GM23338 (cell line): ENCODE measurements at regions not wholly inside any gene's neighbourhood (a gene's known extent, or its start where the extent isn't known, plus 50 kb on each side); places are given as distances from the start of the nearest gene placed in this dataset.

Source experiments
- CTCF ChIP-seq, 2 experiments: fragments of 200-600 bp in 1 of 2; sonication (generic) in 1 of 2; conservative IDR thresholded peaks; 2 replicates each; pipeline versions ENCODE4 v1.5.1 to v1.6.1; 2016 to 2017; ENCODE audit warnings: antibody characterized with exemption in 2 of 2, low read depth in 2 of 2, mild to moderate bottlenecking in 2 of 2, moderate library complexity in 1 of 2
- EZH2 ChIP-seq: fragments of 200-600 bp; sonication (generic); IDR thresholded peaks from one replicate; pipeline ENCODE4 v1.8.0; 2017; ENCODE audit warnings: antibody characterized with exemption, mild to moderate bottlenecking, low read depth; ENCODE audit not compliant: unreplicated experiment
- EZH2phosphoT487 ChIP-seq: fragments of 200-600 bp; sonication (generic); IDR thresholded peaks from one replicate; pipeline ENCODE4 v1.8.1; 2018; ENCODE audit warnings: antibody characterized with exemption; ENCODE audit not compliant: unreplicated experiment
- JUNB ChIP-seq: IDR thresholded peaks from one replicate; pipeline ENCODE4 v1.6.1; 2016; ENCODE audit warnings: antibody characterized with exemption; ENCODE audit not compliant: unreplicated experiment
- NANOG ChIP-seq: IDR thresholded peaks from 2 replicates; pipeline ENCODE4 v1.6.1; 2016; ENCODE audit warnings: antibody characterized with exemption, borderline replicate concordance
- POLR2AphosphoS5 ChIP-seq: IDR thresholded peaks from 2 replicates; pipeline ENCODE4 v1.6.1; 2016; ENCODE audit warnings: antibody characterized with exemption, low read depth
- REST ChIP-seq: IDR thresholded peaks from one replicate; pipeline ENCODE4 v1.6.1; 2018; ENCODE audit warnings: antibody characterized with exemption; ENCODE audit not compliant: unreplicated experiment

GRCh38 chr12:131357185-131357747, 353.6 kb upstream of the SFSWAP start:
- TF ChIP-seq POLR2AphosphoS5 (no peak), CTCF (conservative IDR thresholded peaks at IDR 0.05; ENCODE audit: low read depth in 2 of 2) (no peak), EZH2 (no peak), JUNB (no peak), REST (no peak), NANOG (no peak), EZH2phosphoT487 (no peak)
